Vagina (tissue), 2 donors: ENCODE measurements at regions not wholly inside any gene's neighbourhood (a gene's known extent, or its start where the extent isn't known, plus 50 kb on each side); places are given as distances from the start of the nearest gene placed in this dataset.

ENCODE experiments used
- POLR2A ChIP-seq, 2 donors: fragments of 450-650 bp; IDR thresholded peaks; one replicate each; pipeline ENCODE4 v1.6.1; 2017; ENCODE audit warnings: antibody characterized with exemption in 2 of 2, mild to moderate bottlenecking in 2 of 2, moderate library complexity in 2 of 2
- TF ChIP-seq, protein P1 (sequence below), 3 experiments: fragments of 450-650 bp in 2 of 3; fragments of 200-600 bp in 1 of 3; sonication (generic) in 1 of 3; IDR thresholded peaks; one replicate each; pipeline ENCODE4 v1.5.1; 2017 to 2019; ENCODE audit warnings: antibody characterized with exemption in 3 of 3, mild to moderate bottlenecking in 2 of 3, moderate library complexity in 2 of 3

GRCh38 chr2:7517088-7517487, 599.9 kb downstream of the RNF144A start:
- TF ChIP-seq, protein P1, sequence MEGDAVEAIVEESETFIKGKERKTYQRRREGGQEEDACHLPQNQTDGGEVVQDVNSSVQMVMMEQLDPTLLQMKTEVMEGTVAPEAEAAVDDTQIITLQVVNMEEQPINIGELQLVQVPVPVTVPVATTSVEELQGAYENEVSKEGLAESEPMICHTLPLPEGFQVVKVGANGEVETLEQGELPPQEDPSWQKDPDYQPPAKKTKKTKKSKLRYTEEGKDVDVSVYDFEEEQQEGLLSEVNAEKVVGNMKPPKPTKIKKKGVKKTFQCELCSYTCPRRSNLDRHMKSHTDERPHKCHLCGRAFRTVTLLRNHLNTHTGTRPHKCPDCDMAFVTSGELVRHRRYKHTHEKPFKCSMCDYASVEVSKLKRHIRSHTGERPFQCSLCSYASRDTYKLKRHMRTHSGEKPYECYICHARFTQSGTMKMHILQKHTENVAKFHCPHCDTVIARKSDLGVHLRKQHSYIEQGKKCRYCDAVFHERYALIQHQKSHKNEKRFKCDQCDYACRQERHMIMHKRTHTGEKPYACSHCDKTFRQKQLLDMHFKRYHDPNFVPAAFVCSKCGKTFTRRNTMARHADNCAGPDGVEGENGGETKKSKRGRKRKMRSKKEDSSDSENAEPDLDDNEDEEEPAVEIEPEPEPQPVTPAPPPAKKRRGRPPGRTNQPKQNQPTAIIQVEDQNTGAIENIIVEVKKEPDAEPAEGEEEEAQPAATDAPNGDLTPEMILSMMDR (IDR thresholded peaks at IDR 0.05) = no peak
- TF ChIP-seq POLR2A (IDR thresholded peaks at IDR 0.05) = no peak
